DND-41 (cell line): ENCODE measurements at regions not wholly inside any gene's neighbourhood (a gene's known extent, or its start where the extent isn't known, plus 50 kb on each side); places are given as distances from the start of the nearest gene placed in this dataset.

Source experiments
- ATAC-seq: fragments of 200-7000 bp; cut with Tn5 transposase; 3 replicates; pipeline ENCODE4 v1.9.1; 2021; ENCODE audit warnings: low read depth; ENCODE audit not compliant: insufficient read depth
- DNase-seq: peaks from one replicate; pipeline ENCODE4 v3.0.0-alpha.2; 2020
- H2AFZ ChIP-seq: 2 replicates; pipeline ENCODE4 v1.6.0; 2012; ENCODE audit warnings: low read depth, low read length
- H3K27ac ChIP-seq: 2 replicates; pipeline ENCODE4 v1.5.1; 2012; ENCODE audit warnings: low read length, inconsistent platforms
- H3K27me3 ChIP-seq: fragments of 200-600 bp; sonication (generic); 2 replicates; pipeline ENCODE4 v1.6.0; 2012; ENCODE audit warnings: low read length, mild to moderate bottlenecking, inconsistent platforms; ENCODE audit not compliant: insufficient read depth, poor library complexity
- H3K36me3 ChIP-seq: 2 replicates; pipeline ENCODE4 v1.5.1; 2012; ENCODE audit warnings: low read length, inconsistent platforms; ENCODE audit not compliant: insufficient read depth
- H3K4me1 ChIP-seq: 2 replicates; pipeline ENCODE4 v1.5.1; 2012; ENCODE audit warnings: mild to moderate bottlenecking, low read length; ENCODE audit not compliant: insufficient read depth
- H3K4me2 ChIP-seq: 2 replicates; pipeline ENCODE4 v1.6.0; 2012; ENCODE audit warnings: mild to moderate bottlenecking, moderate library complexity, low read length, inconsistent platforms; ENCODE audit not compliant: insufficient read depth
- H3K4me3 ChIP-seq, 2 experiments: fragments of 200-600 bp in 1 of 2; shearing (Covaris generic) in 1 of 2; 2 replicates each; pipeline ENCODE4 v1.5.1; 2012 to 2016; ENCODE audit warnings: inconsistent platforms in 2 of 2, low read length in 2 of 2, mild to moderate bottlenecking in 2 of 2, low read depth in 1 of 2, moderate library complexity in 1 of 2
- H3K79me2 ChIP-seq: 2 replicates; pipeline ENCODE4 v1.6.0; 2012; ENCODE audit warnings: low read length, inconsistent platforms; ENCODE audit not compliant: insufficient read depth
- H3K9ac ChIP-seq: 2 replicates; pipeline ENCODE4 v1.6.0; 2012; ENCODE audit warnings: low read depth, mild to moderate bottlenecking, inconsistent platforms, low read length, moderate library complexity
- H3K9me3 ChIP-seq: 2 replicates; pipeline ENCODE4 v1.5.1; 2012; ENCODE audit warnings: low read length, moderate library complexity, mild to moderate bottlenecking, inconsistent platforms; ENCODE audit not compliant: insufficient read depth, severe bottlenecking
- H4K20me1 ChIP-seq: 2 replicates; pipeline ENCODE4 v1.6.0; 2012; ENCODE audit warnings: low read length; ENCODE audit not compliant: insufficient read depth
- EZH2 ChIP-seq: IDR thresholded peaks from 3 replicates; pipeline ENCODE4 v1.6.1; 2012; ENCODE audit warnings: borderline replicate concordance, low read depth, mild to moderate bottlenecking, moderate library complexity, low read length, inconsistent platforms; ENCODE audit not compliant: severe bottlenecking
- TF ChIP-seq, protein P1 (sequence below): IDR thresholded peaks from 2 replicates; pipeline ENCODE4 v1.5.1; 2012; ENCODE audit warnings: borderline replicate concordance, low read length, moderate library complexity, mild to moderate bottlenecking; ENCODE audit not compliant: poor library complexity, severe bottlenecking; ENCODE audit errors: extremely low read depth

DNA sequence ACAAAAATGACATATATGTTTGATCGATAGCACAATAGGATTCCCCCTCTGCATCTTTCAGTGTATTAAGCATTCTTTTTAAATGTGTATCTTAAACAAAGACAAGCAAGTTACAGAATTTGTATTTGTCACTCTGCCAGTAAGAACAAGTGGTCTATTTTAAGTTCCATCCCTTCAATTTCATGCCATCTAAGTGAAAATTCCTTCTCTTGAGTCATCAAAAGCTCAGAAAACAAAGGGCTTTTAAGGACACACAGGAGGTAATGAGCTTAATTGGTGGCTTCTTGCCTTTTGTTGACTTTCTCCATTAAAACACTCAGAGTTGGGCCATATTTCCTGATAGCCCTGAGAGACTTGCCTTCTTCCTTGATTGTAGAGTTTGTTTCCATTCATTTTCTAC, 547.8 kb downstream of the TENT5A start:
- Histone ChIP-seq H4K20me1 (no peaks in the 10 kb centered on the region), H3K9me3 (peaks cover 22% of the 10 kb centered on the region), H3K4me1 (no peaks in the 10 kb centered on the region), H3K9ac (no peak overlapping the region), H3K36me3 (no peaks in the 10 kb centered on the region), H3K4me2 (no peak overlapping the region), H3K27me3 (no peaks in the 10 kb centered on the region), H3K27ac (no peak overlapping the region), H3K79me2 (no peaks in the 10 kb centered on the region), H2AFZ (no peak overlapping the region), H3K4me3 (no peak overlapping the region)
- ATAC-seq (no peak), DNase-seq (no peak)
- TF ChIP-seq, protein P1, sequence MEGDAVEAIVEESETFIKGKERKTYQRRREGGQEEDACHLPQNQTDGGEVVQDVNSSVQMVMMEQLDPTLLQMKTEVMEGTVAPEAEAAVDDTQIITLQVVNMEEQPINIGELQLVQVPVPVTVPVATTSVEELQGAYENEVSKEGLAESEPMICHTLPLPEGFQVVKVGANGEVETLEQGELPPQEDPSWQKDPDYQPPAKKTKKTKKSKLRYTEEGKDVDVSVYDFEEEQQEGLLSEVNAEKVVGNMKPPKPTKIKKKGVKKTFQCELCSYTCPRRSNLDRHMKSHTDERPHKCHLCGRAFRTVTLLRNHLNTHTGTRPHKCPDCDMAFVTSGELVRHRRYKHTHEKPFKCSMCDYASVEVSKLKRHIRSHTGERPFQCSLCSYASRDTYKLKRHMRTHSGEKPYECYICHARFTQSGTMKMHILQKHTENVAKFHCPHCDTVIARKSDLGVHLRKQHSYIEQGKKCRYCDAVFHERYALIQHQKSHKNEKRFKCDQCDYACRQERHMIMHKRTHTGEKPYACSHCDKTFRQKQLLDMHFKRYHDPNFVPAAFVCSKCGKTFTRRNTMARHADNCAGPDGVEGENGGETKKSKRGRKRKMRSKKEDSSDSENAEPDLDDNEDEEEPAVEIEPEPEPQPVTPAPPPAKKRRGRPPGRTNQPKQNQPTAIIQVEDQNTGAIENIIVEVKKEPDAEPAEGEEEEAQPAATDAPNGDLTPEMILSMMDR = no peak
- TF ChIP-seq EZH2 = no peak

GRCh38 chr6:81194374-81194773, 558.1 kb downstream of the TENT5A start:
- Histone ChIP-seq H3K4me2 (no peak overlapping the region), H3K36me3 (no peaks in the 10 kb centered on the region), H3K27ac (no peak overlapping the region), H3K4me1 (no peaks in the 10 kb centered on the region), H3K79me2 (no peaks in the 10 kb centered on the region), H3K27me3 (no peaks in the 10 kb centered on the region), H2AFZ (no peak overlapping the region), H4K20me1 (no peaks in the 10 kb centered on the region), H3K9me3 (no peaks in the 10 kb centered on the region), H3K4me3 (no peak overlapping the region), H3K9ac (no peak overlapping the region)
- TF ChIP-seq, protein P1 = no peak
- no peak for TF ChIP-seq EZH2
- no peak for DNase-seq
- no peak for ATAC-seq

GRCh38 chr6:81172056-81172740, 580.3 kb downstream of the TENT5A start:
- no peaks in the 10 kb centered on the region for H3K27me3 ChIP-seq
- H3K27ac ChIP-seq = no peak overlapping the region
- no peak for TF ChIP-seq EZH2
- TF ChIP-seq, protein P1 = no peak
- H4K20me1 ChIP-seq = no peaks in the 10 kb centered on the region
- no peak overlapping the region for H3K9ac ChIP-seq
- H3K79me2 ChIP-seq = no peaks in the 10 kb centered on the region
- no peak for ATAC-seq
- no peaks in the 10 kb centered on the region for H3K36me3 ChIP-seq
- no peak for DNase-seq
- H3K9me3 ChIP-seq = no peaks in the 10 kb centered on the region
- H2AFZ ChIP-seq = no peak overlapping the region
- H3K4me2 ChIP-seq = no peak overlapping the region
- no peak overlapping the region for H3K4me3 ChIP-seq
- peaks cover under 1% of the 10 kb centered on the region; the same call in 1 of the 2 replicates for H3K4me1 ChIP-seq
